WTC11 (cell line): ENCODE measurements at regions not wholly inside any gene's neighbourhood (a gene's known extent, or its start where the extent isn't known, plus 50 kb on each side); places are given as distances from the start of the nearest gene placed in this dataset.

ENCODE experiments used
- CDX4 ChIP-seq: fragments of 250-450 bp; sonication (Bioruptor Pico); IDR thresholded peaks from 2 replicates; pipeline ENCODE4 v1.9.0; 2021; ENCODE audit warnings: moderate library complexity, mild to moderate bottlenecking, inconsistent platforms, borderline replicate concordance
- E2F4 ChIP-seq: sonication (generic); formaldehyde crosslinking; IDR thresholded peaks from 2 replicates; pipeline ENCODE4 v1.8.1; 2022; ENCODE audit warnings: low read depth, mild to moderate bottlenecking, moderate library complexity, missing genetic modification reagents, borderline replicate concordance
- PRDM15 ChIP-seq: sonication (generic); formaldehyde crosslinking; IDR thresholded peaks from 2 replicates; pipeline ENCODE4 v1.8.0; 2022; ENCODE audit warnings: missing genetic modification reagents
- USF1 ChIP-seq: sonication (generic); formaldehyde crosslinking; IDR thresholded peaks from 2 replicates; pipeline ENCODE4 v1.8.0; 2022; ENCODE audit warnings: mild to moderate bottlenecking, missing genetic modification reagents
- ZNF138 ChIP-seq: sonication (generic); formaldehyde crosslinking; conservative IDR thresholded peaks from 2 replicates; pipeline ENCODE4 v1.8.1; 2022; ENCODE audit warnings: mild to moderate bottlenecking, moderate library complexity, missing genetic modification reagents

GRCh38 chr11:93089474-93090102 is 108.2 kb downstream of the SLC36A4 start (continued):
- TF ChIP-seq PRDM15: no peak
- TF ChIP-seq USF1 (CRISPR knock-in tag): no peak
- TF ChIP-seq CDX4 (CRISPR knock-in tag): no peak
- no peak for TF ChIP-seq ZNF138
- no peak for TF ChIP-seq E2F4
- TF ChIP-seq, all 79 proteins: peak for 1
